ENCODE measurements at regions not wholly inside any gene's neighbourhood (a gene's known extent, or its start where the extent isn't known, plus 50 kb on each side); places are given as distances from the start of the nearest gene placed in this dataset.
A peak's percentile ranks its signal among the peaks of the same experiment; 100 is the strongest.
"Not testable (repeated sequence)": the region's sequence is repeated elsewhere in the genome, so short reads cannot be mapped to it uniquely, and the experiment has no call there.

DNA sequence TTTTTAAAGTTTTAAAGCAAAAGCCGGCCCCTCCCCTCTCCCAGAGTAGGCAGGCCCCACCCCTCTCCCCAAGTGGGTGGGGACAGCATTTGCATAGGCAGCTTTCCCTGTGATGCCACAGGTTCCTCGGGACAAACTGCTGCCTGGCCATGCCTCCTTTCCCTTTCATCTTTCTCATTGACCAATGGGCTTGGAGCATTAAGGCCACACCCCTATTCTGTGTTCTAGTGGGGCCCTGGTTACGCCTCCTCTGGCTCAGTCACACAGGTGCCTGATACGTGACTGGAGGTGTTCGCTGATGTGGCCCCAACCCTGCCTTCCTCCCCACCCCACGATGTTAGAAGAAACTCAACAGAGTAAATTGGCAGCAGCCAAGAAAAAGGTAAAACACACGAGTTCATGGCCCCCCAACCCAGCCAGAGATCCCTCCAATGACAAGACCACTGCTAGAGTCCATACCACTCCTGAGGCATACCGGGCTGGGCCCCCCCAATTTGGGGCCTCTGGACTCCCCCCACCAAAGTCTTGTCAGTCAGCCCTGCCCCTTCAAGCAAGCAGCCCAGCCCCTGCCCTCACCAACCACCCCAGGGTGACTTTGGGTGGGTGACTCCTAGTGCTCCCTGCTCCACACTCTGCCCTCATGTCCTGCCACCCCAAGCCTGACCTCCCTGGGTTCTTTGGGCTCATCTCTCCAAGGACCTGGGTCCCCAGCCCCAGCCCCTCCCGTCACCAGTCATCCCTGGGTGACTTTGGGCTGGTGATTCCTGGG, 62.8 kb upstream of the CSPG4 start:
- Mint-ChIP-seq H3K4me3 (no peak overlapping the region), H3K4me1 (no peaks in the 10 kb centered on the region), H3K36me3 (ENCODE audit: low read depth) (peaks cover 5% of the 10 kb centered on the region), H3K27ac (peak overlapping the region; percentile 41), H3K27me3 (peaks cover 30% of the 10 kb centered on the region)
- no peak for DNase-seq
- no peaks in the 10 kb centered on the region for H3K9me3 ChIP-seq (ENCODE audit: control insufficient read depth, low read length, poor library complexity, severe bottlenecking)
- no peak for ATAC-seq

GRCh38 chr15:75773974-75774373, 61.3 kb upstream of the CSPG4 start:
- H3K4me3 Mint-ChIP-seq; DNase-seq; H3K27ac Mint-ChIP-seq; H3K9me3 ChIP-seq (ENCODE audit: control insufficient read depth, low read length, poor library complexity, severe bottlenecking); H3K4me1 Mint-ChIP-seq; ATAC-seq; H3K36me3 Mint-ChIP-seq (ENCODE audit: low read depth): not testable (repeated sequence)
- peaks cover 15% of the 10 kb centered on the region for H3K27me3 Mint-ChIP-seq

GRCh38 chr15:75771054-75771453, 58.4 kb upstream of the CSPG4 start:
- not testable (repeated sequence) for H3K27me3 Mint-ChIP-seq; DNase-seq; ATAC-seq; H3K27ac Mint-ChIP-seq; H3K36me3 Mint-ChIP-seq (ENCODE audit: low read depth); H3K9me3 ChIP-seq (ENCODE audit: control insufficient read depth, low read length, poor library complexity, severe bottlenecking); H3K4me3 Mint-ChIP-seq; H3K4me1 Mint-ChIP-seq

DNA sequence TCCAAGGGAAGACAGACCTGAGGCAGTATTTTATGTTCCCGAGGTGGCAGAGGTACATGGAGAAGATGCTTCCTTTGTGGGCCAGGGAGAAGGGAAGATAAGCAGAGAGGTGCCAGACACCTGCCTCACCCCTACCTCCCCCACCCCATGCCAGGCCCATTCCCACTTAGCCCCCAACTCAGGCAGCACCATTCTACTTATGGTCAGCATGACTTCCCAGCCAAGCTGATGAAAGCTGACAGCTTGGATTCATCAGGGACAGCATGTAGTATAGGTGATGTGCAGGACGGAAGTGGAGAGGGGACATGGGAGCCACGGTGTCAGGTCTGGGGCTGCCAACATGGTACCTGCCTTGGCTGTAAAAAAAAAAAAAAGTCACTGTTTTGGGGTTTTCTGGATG, 57.5 kb upstream of the CSPG4 start:
- no peaks in the 10 kb centered on the region for H3K4me1 Mint-ChIP-seq
- no peak overlapping the region for H3K27ac Mint-ChIP-seq
- DNase-seq, result no peak
- no peaks in the 10 kb centered on the region for H3K9me3 ChIP-seq (ENCODE audit: control insufficient read depth, low read length, poor library complexity, severe bottlenecking)
- no peak overlapping the region for H3K4me3 Mint-ChIP-seq
- no peaks in the 10 kb centered on the region for H3K27me3 Mint-ChIP-seq
- ATAC-seq, result no peak
- H3K36me3 Mint-ChIP-seq (ENCODE audit: low read depth), result no peaks in the 10 kb centered on the region

- H3K27ac Mint-ChIP-seq; H3K36me3 Mint-ChIP-seq (ENCODE audit: low read depth); H3K4me3 Mint-ChIP-seq; H3K9me3 ChIP-seq (ENCODE audit: control insufficient read depth, low read length, poor library complexity, severe bottlenecking); ATAC-seq; H3K27me3 Mint-ChIP-seq; H3K4me1 Mint-ChIP-seq; DNase-seq: not testable (repeated sequence)
These were observed 55.9 kb upstream of the CSPG4 start for GRCh38 chr15:75768526-75768925.

DNA sequence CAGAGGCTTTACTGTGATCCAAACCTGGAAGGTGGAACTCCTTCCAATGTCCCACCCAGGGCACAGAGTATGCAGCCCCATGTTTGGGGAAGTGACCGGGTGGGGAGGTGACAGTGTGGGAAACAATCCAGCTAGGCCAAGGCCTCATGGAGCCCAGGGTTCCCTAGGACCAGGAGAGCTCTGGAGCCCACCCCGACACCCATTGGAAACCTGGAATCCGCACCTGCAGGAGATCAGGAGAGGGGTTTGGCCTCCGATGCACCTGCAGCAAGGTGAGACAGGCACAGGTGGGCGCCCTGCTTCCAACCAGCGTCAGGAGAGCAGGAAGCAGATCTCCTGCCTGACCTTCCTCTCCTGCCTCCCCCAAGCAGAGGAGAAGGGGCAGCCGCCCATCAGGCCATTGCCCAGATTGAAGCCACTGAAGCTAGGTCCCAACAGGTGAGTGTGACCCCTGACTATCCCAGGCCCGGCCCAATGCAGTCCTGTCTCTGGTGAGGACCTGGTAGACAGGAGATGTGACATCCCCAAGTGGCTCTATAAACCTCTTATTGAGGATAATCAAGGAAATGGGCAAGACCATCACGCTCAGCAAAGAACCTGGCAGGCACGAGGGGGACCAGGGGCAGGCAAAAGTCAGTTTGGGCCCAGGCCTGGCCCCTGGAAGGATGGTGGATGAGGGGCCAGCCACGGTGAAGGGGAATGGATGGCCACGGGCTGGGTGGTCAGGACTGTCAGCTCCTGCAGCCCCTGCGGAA, 53.1 kb upstream of the CSPG4 start:
- not testable (repeated sequence) for ATAC-seq; H3K36me3 Mint-ChIP-seq (ENCODE audit: low read depth); H3K4me1 Mint-ChIP-seq; DNase-seq; H3K9me3 ChIP-seq (ENCODE audit: control insufficient read depth, low read length, poor library complexity, severe bottlenecking); H3K27ac Mint-ChIP-seq; H3K4me3 Mint-ChIP-seq; H3K27me3 Mint-ChIP-seq

- H3K27ac Mint-ChIP-seq; H3K4me1 Mint-ChIP-seq; ATAC-seq; H3K27me3 Mint-ChIP-seq; DNase-seq; H3K36me3 Mint-ChIP-seq (ENCODE audit: low read depth); H3K4me3 Mint-ChIP-seq; H3K9me3 ChIP-seq (ENCODE audit: control insufficient read depth, low read length, poor library complexity, severe bottlenecking): not testable (repeated sequence)
These were observed 52.4 kb upstream of the CSPG4 start for GRCh38 chr15:75764845-75765550.

GRCh38 chr15:75763635-75764600, 51.3 kb upstream of the CSPG4 start:
- not testable (repeated sequence) for H3K27me3 Mint-ChIP-seq; H3K36me3 Mint-ChIP-seq (ENCODE audit: low read depth); H3K4me1 Mint-ChIP-seq; ATAC-seq; H3K27ac Mint-ChIP-seq; DNase-seq; H3K9me3 ChIP-seq (ENCODE audit: control insufficient read depth, low read length, poor library complexity, severe bottlenecking); H3K4me3 Mint-ChIP-seq

GRCh38 chr15:75763137-75763611, 50.5 kb upstream of the CSPG4 start:
- no peaks in the 10 kb centered on the region for H3K9me3 ChIP-seq (ENCODE audit: control insufficient read depth, low read length, poor library complexity, severe bottlenecking)
- ATAC-seq, result no peak
- H3K27me3 Mint-ChIP-seq, result no peaks in the 10 kb centered on the region
- no peaks in the 10 kb centered on the region for H3K36me3 Mint-ChIP-seq (ENCODE audit: low read depth)
- no peak overlapping the region for H3K4me3 Mint-ChIP-seq
- no peak overlapping the region for H3K27ac Mint-ChIP-seq
- peaks cover 6% of the 10 kb centered on the region for H3K4me1 Mint-ChIP-seq
- no peak for DNase-seq
